ENCODE measurements at regions not wholly inside any gene's neighbourhood (a gene's known extent, or its start where the extent isn't known, plus 50 kb on each side); places are given as distances from the start of the nearest gene placed in this dataset.

DNA sequence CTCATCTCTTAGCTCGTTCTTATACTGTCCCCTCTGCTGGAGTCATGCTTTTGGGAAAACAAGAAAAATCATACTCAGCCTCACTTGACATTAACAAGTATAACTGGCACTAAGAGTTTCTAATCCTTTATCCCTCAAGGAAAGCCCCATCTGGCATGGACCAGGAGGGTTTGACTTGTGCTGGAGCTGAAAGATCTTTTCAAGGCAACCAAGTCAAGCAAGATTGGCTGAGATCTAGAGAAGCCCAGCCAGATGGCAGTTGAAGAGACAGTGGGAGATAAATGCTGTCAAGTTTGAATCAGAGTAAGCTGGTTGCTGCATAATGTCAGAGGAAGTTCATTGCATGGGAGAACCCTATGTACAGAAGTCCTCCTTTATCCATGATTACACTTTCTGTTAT is 336.5 kb upstream of the LRP1B start:
- Histone ChIP-seq H3K27ac (no peak overlapping the region), H3K4me1 (replicated peaks) (no peaks in the 10 kb centered on the region), H3K9me3 (no peaks in the 10 kb centered on the region), H3K27me3 (replicated peaks; ENCODE audit: insufficient read depth) (no peaks in the 10 kb centered on the region), H3K4me3 (no peak overlapping the region), H3K36me3 (no peaks in the 10 kb centered on the region)
- intact Hi-C loops (cut with DNase I) = no loop called here
- TF ChIP-seq POLR2AphosphoS5 (IDR thresholded peaks at IDR 0.05) (no peak), POLR2A (IDR thresholded peaks at IDR 0.05) (no peak)
- TF ChIP-seq, protein P1, sequence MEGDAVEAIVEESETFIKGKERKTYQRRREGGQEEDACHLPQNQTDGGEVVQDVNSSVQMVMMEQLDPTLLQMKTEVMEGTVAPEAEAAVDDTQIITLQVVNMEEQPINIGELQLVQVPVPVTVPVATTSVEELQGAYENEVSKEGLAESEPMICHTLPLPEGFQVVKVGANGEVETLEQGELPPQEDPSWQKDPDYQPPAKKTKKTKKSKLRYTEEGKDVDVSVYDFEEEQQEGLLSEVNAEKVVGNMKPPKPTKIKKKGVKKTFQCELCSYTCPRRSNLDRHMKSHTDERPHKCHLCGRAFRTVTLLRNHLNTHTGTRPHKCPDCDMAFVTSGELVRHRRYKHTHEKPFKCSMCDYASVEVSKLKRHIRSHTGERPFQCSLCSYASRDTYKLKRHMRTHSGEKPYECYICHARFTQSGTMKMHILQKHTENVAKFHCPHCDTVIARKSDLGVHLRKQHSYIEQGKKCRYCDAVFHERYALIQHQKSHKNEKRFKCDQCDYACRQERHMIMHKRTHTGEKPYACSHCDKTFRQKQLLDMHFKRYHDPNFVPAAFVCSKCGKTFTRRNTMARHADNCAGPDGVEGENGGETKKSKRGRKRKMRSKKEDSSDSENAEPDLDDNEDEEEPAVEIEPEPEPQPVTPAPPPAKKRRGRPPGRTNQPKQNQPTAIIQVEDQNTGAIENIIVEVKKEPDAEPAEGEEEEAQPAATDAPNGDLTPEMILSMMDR (IDR thresholded peaks at IDR 0.05) = no peak
- 89% methylated on average over 1 of the region's 1 CpG for WGBS
- DNase-seq (ENCODE audit: low spot score) = no peak

DNA sequence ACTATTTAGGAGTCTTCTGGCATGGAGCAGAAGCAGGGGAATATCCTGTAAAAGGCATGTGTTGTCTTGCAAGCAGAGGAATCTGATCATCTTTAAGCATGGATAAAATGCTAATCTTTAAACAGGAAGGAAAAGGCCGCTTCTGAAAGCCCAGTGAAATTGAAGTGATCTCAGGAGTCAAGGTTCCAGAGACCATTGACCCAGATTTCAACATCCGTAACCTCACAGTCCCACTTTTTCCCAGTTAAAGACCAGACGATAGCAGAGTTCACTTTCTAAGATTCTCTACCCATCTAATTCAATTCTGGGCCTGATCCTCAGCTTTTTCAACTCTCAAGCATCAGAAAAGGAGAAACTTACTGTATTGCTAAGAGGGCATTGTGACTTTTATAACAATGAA is 332.2 kb upstream of the LRP1B start:
- Histone ChIP-seq H3K9me3 (no peaks in the 10 kb centered on the region), H3K36me3 (no peaks in the 10 kb centered on the region), H3K27me3 (replicated peaks; ENCODE audit: insufficient read depth) (no peaks in the 10 kb centered on the region), H3K27ac (no peak overlapping the region), H3K4me3 (no peak overlapping the region), H3K4me1 (replicated peaks) (no peaks in the 10 kb centered on the region)
- no peak for DNase-seq (ENCODE audit: low spot score)
- TF ChIP-seq, protein P1 (IDR thresholded peaks at IDR 0.05) = no peak
- TF ChIP-seq POLR2A (IDR thresholded peaks at IDR 0.05) = no peak
- intact Hi-C loops (cut with DNase I) = no loop called here
- 90% methylated on average over 3 of the region's 3 CpGs for WGBS

DNA sequence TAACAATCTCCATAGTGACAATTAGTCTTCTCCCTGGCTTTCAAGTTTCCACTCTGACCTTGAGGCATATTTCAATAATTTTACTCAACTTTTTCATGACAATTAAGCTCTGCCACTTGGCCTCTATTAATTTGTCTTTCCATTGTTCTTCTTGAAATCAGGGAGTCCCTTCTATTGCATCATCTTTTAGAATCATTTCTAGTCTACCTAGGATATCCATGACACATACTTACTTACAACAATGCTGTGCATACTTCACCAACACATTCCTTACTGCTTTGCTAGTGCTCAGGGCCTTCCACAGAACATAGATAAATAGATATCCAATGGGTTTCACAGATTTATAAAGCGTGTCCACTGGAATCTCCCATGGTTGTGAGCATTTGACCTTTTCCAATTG is 331.5 kb upstream of the LRP1B start:
- Histone ChIP-seq H3K27ac (no peak overlapping the region), H3K36me3 (no peaks in the 10 kb centered on the region), H3K4me3 (no peak overlapping the region), H3K9me3 (no peaks in the 10 kb centered on the region), H3K4me1 (replicated peaks) (no peaks in the 10 kb centered on the region), H3K27me3 (replicated peaks; ENCODE audit: insufficient read depth) (no peaks in the 10 kb centered on the region)
- 96% methylated on average over 1 of the region's 1 CpG for WGBS
- TF ChIP-seq POLR2A (IDR thresholded peaks at IDR 0.05) = no peak
- no peak for TF ChIP-seq POLR2AphosphoS5 (IDR thresholded peaks at IDR 0.05)
- TF ChIP-seq, protein P1 (IDR thresholded peaks at IDR 0.05) = no peak
- no peak for DNase-seq (ENCODE audit: low spot score)
- intact Hi-C loops (cut with DNase I) = no loop called here

DNA sequence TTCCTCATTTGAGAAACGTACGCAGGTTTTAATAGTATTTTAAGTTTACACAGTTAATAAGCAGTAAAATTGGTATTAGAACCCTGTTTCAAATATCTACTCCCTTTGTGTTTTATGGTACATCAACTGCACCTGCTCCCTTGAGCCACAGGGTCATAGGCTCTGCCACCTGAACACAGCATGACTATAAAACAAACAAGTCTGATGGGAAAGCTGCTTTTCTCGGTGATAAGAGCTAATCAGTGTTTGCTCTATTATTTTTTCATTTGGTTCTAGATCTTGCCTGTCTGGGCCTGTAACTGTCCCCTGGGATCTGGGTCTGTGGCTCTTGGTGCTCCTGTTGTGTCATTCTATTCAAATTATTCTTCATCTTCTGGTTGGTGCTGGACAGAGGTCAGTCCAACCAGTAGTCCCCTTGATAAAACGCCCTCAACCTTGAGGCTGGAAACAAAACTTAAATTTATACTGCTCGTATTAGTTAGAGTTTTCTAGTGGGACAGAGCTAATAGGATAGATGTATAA is 314.8 kb upstream of the LRP1B start:
- no peaks in the 10 kb centered on the region for H3K4me1 ChIP-seq (replicated peaks)
- no peaks in the 10 kb centered on the region for H3K36me3 ChIP-seq
- intact Hi-C loops (cut with DNase I) = no loop called here
- TF ChIP-seq, protein P1 (IDR thresholded peaks at IDR 0.05) = no peak
- no peak for TF ChIP-seq POLR2AphosphoS5 (IDR thresholded peaks at IDR 0.05)
- no peak for TF ChIP-seq POLR2A (IDR thresholded peaks at IDR 0.05)
- DNase-seq (ENCODE audit: low spot score) = no peak
- H3K27ac ChIP-seq = no peak overlapping the region
- 65% methylated on average over 5 of the region's 5 CpGs for WGBS
- H3K4me3 ChIP-seq = no peak overlapping the region
- H3K27me3 ChIP-seq (replicated peaks; ENCODE audit: insufficient read depth) = no peaks in the 10 kb centered on the region
- H3K9me3 ChIP-seq = no peaks in the 10 kb centered on the region

DNA sequence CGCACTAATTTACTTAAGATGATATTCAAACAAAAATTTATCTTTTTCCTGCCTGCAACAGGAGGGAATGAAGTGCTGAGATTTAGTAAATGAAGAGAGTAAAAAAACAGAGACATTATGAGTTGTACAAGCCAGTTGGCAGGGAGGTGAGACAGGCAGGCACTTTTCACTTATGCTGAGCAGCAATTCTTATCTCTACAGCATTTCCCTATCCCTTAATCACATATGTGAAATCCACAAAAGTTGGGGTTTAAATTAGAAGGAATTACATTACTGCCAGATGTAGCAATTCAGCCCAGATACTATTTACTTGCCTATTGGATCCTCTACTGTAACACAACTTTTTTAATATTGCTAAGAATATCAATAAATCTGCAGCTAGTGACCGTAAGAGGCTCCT is 314.2 kb upstream of the LRP1B start:
- H3K9me3 ChIP-seq = no peaks in the 10 kb centered on the region
- DNase-seq (ENCODE audit: low spot score) = no peak
- no peaks in the 10 kb centered on the region for H3K4me1 ChIP-seq (replicated peaks)
- H3K27ac ChIP-seq = no peak overlapping the region
- intact Hi-C loops (cut with DNase I) = no loop called here
- no peak for TF ChIP-seq POLR2AphosphoS5 (IDR thresholded peaks at IDR 0.05)
- no peak for TF ChIP-seq POLR2A (IDR thresholded peaks at IDR 0.05)
- TF ChIP-seq, protein P1 (IDR thresholded peaks at IDR 0.05) = no peak
- no peaks in the 10 kb centered on the region for H3K27me3 ChIP-seq (replicated peaks; ENCODE audit: insufficient read depth)
- 81% methylated on average over 2 of the region's 2 CpGs for WGBS
- H3K4me3 ChIP-seq = no peak overlapping the region
- no peaks in the 10 kb centered on the region for H3K36me3 ChIP-seq
